ENCODE measurements at regions not wholly inside any gene's neighbourhood (a gene's known extent, or its start where the extent isn't known, plus 50 kb on each side); places are given as distances from the start of the nearest gene placed in this dataset.

GRCh38 chr4:116438417-116438816 lies 647.0 kb downstream of the TRAM1L1 start:
- Histone ChIP-seq H2BK5ac (ENCODE audit: low read depth, low read length, poor library complexity, severe bottlenecking) (no peak overlapping the region), H3K4ac (ENCODE audit: low read depth in 1 of 2, low read length in 2 of 2) (no peak overlapping the region), H3K14ac (ENCODE audit: low read length in 2 of 2) (no peak overlapping the region), H3K9me3 (ENCODE audit: control insufficient read depth, low read length) (no peaks in the 10 kb centered on the region), H3K4me2 (ENCODE audit: low read length, poor library complexity, severe bottlenecking) (no peak overlapping the region), H3K27me3 (ENCODE audit: control insufficient read depth in 1 of 2, insufficient read depth in 1 of 2, low read length in 2 of 2) (no peaks in the 10 kb centered on the region), H3K79me1 (replicated peaks; ENCODE audit: low read length, poor library complexity, severe bottlenecking) (no peaks in the 10 kb centered on the region), H2AK5ac (ENCODE audit: low read length, severe bottlenecking) (no peak overlapping the region), H3K23ac (ENCODE audit: low read length in 2 of 2) (no peak overlapping the region), H4K91ac (ENCODE audit: low read length) (no peak overlapping the region), H3K9ac (ENCODE audit: low read length) (no peak overlapping the region), H4K8ac (ENCODE audit: low read length) (no peak overlapping the region), H3K18ac (ENCODE audit: low read depth in 1 of 2, low read length in 2 of 2) (no peak overlapping the region), H2BK12ac (ENCODE audit: low read length in 2 of 2) (no peak overlapping the region), H2AFZ (ENCODE audit: low read depth, low read length) (no peak overlapping the region), H2BK15ac (ENCODE audit: low read depth, poor library complexity, severe bottlenecking) (no peak overlapping the region), H3K4me3 (ENCODE audit: insufficient read depth in 1 of 2, low read depth in 1 of 2, low read length in 2 of 2) (no peak overlapping the region), H3K27ac (ENCODE audit: low read length, poor library complexity, severe bottlenecking) (no peak overlapping the region), H3K4me1 (ENCODE audit: control insufficient read depth, insufficient read depth, low read depth, low read length) (no peaks in the 10 kb centered on the region), H2BK120ac (ENCODE audit: low read depth, low read length) (no peak overlapping the region), H3K36me3 (ENCODE audit: control insufficient read depth in 1 of 2, insufficient read depth in 2 of 2, low read depth in 1 of 2, low read length in 2 of 2) (no peaks in the 10 kb centered on the region)
- no CpG with 5 or more reads among the region's 2 CpGs for WGBS
- no peak for DNase-seq

GRCh38 chr4:116427666-116428065 lies 657.7 kb downstream of the TRAM1L1 start:
- Histone ChIP-seq H3K14ac (ENCODE audit: low read length in 2 of 2) (no peak overlapping the region), H2BK5ac (ENCODE audit: low read depth, low read length, poor library complexity, severe bottlenecking) (no peak overlapping the region), H3K27ac (ENCODE audit: low read length, poor library complexity, severe bottlenecking) (no peak overlapping the region), H3K4ac (ENCODE audit: low read depth in 1 of 2, low read length in 2 of 2) (no peak overlapping the region), H3K23ac (ENCODE audit: low read length in 2 of 2) (no peak overlapping the region), H4K91ac (ENCODE audit: low read length) (no peak overlapping the region), H3K18ac (ENCODE audit: low read depth in 1 of 2, low read length in 2 of 2) (no peak overlapping the region), H3K4me2 (ENCODE audit: low read length, poor library complexity, severe bottlenecking) (no peak overlapping the region), H2BK12ac (ENCODE audit: low read length in 2 of 2) (no peak overlapping the region), H3K79me1 (replicated peaks; ENCODE audit: low read length, poor library complexity, severe bottlenecking) (no peaks in the 10 kb centered on the region), H3K27me3 (ENCODE audit: control insufficient read depth in 1 of 2, insufficient read depth in 1 of 2, low read length in 2 of 2) (no peaks in the 10 kb centered on the region), H3K4me1 (ENCODE audit: control insufficient read depth, insufficient read depth, low read depth, low read length) (no peaks in the 10 kb centered on the region), H2BK120ac (ENCODE audit: low read depth, low read length) (no peak overlapping the region), H3K9me3 (ENCODE audit: control insufficient read depth, low read length) (peaks cover 22% of the 10 kb centered on the region), H2AFZ (ENCODE audit: low read depth, low read length) (no peak overlapping the region), H2BK15ac (ENCODE audit: low read depth, poor library complexity, severe bottlenecking) (no peak overlapping the region), H4K8ac (ENCODE audit: low read length) (no peak overlapping the region), H2AK5ac (ENCODE audit: low read length, severe bottlenecking) (no peak overlapping the region), H3K36me3 (ENCODE audit: control insufficient read depth in 1 of 2, insufficient read depth in 2 of 2, low read depth in 1 of 2, low read length in 2 of 2) (no peaks in the 10 kb centered on the region), H3K4me3 (ENCODE audit: insufficient read depth in 1 of 2, low read depth in 1 of 2, low read length in 2 of 2) (no peak overlapping the region), H3K9ac (ENCODE audit: low read length) (no peak overlapping the region)
- WGBS: 85% methylated on average over 1 of the region's 1 CpG
- no peak for DNase-seq

- no peak overlapping the region for H2AFZ ChIP-seq (ENCODE audit: low read depth, low read length)
- no peaks in the 10 kb centered on the region for H3K36me3 ChIP-seq (ENCODE audit: control insufficient read depth in 1 of 2, insufficient read depth in 2 of 2, low read depth in 1 of 2, low read length in 2 of 2)
- H2AK5ac ChIP-seq (ENCODE audit: low read length, severe bottlenecking): no peak overlapping the region
- no peak overlapping the region for H3K14ac ChIP-seq (ENCODE audit: low read length in 2 of 2)
- no peak overlapping the region for H3K27ac ChIP-seq (ENCODE audit: low read length, poor library complexity, severe bottlenecking)
- no peak overlapping the region for H3K4ac ChIP-seq (ENCODE audit: low read depth in 1 of 2, low read length in 2 of 2)
- no peak overlapping the region for H3K4me2 ChIP-seq (ENCODE audit: low read length, poor library complexity, severe bottlenecking)
- no peak overlapping the region for H2BK12ac ChIP-seq (ENCODE audit: low read length in 2 of 2)
- no peak overlapping the region for H4K8ac ChIP-seq (ENCODE audit: low read length)
- H2BK15ac ChIP-seq (ENCODE audit: low read depth, poor library complexity, severe bottlenecking): no peak overlapping the region
- H3K27me3 ChIP-seq (ENCODE audit: control insufficient read depth in 1 of 2, insufficient read depth in 1 of 2, low read length in 2 of 2): no peaks in the 10 kb centered on the region
- H3K18ac ChIP-seq (ENCODE audit: low read depth in 1 of 2, low read length in 2 of 2): no peak overlapping the region
- no peak for DNase-seq
- no peaks in the 10 kb centered on the region for H3K9me3 ChIP-seq (ENCODE audit: control insufficient read depth, low read length)
- no peak overlapping the region for H3K4me3 ChIP-seq (ENCODE audit: insufficient read depth in 1 of 2, low read depth in 1 of 2, low read length in 2 of 2)
- H3K9ac ChIP-seq (ENCODE audit: low read length): no peak overlapping the region
- no peak overlapping the region for H2BK5ac ChIP-seq (ENCODE audit: low read depth, low read length, poor library complexity, severe bottlenecking)
- H3K4me1 ChIP-seq (ENCODE audit: control insufficient read depth, insufficient read depth, low read depth, low read length): no peaks in the 10 kb centered on the region
- H3K23ac ChIP-seq (ENCODE audit: low read length in 2 of 2): no peak overlapping the region
- WGBS: no CpG with 5 or more reads among the region's 2 CpGs
- no peak overlapping the region for H4K91ac ChIP-seq (ENCODE audit: low read length)
- H3K79me1 ChIP-seq (replicated peaks; ENCODE audit: low read length, poor library complexity, severe bottlenecking): no peaks in the 10 kb centered on the region
- H2BK120ac ChIP-seq (ENCODE audit: low read depth, low read length): no peak overlapping the region
Observed at GRCh38 chr4:116413222-116413621, 672.2 kb downstream of the TRAM1L1 start.

GRCh38 chr4:116401293-116401692 lies 684.1 kb downstream of the TRAM1L1 start:
- H3K9ac ChIP-seq (ENCODE audit: low read length): no peak overlapping the region
- no peak overlapping the region for H4K91ac ChIP-seq (ENCODE audit: low read length)
- H3K27me3 ChIP-seq (ENCODE audit: control insufficient read depth in 1 of 2, insufficient read depth in 1 of 2, low read length in 2 of 2): no peaks in the 10 kb centered on the region
- H3K79me1 ChIP-seq (replicated peaks; ENCODE audit: low read length, poor library complexity, severe bottlenecking): no peaks in the 10 kb centered on the region
- no peak overlapping the region for H2AK5ac ChIP-seq (ENCODE audit: low read length, severe bottlenecking)
- WGBS: 70% methylated on average over 3 of the region's 4 CpGs
- no peaks in the 10 kb centered on the region for H3K36me3 ChIP-seq (ENCODE audit: control insufficient read depth in 1 of 2, insufficient read depth in 2 of 2, low read depth in 1 of 2, low read length in 2 of 2)
- no peak overlapping the region for H3K4ac ChIP-seq (ENCODE audit: low read depth in 1 of 2, low read length in 2 of 2)
- no peak overlapping the region for H3K4me2 ChIP-seq (ENCODE audit: low read length, poor library complexity, severe bottlenecking)
- H2BK15ac ChIP-seq (ENCODE audit: low read depth, poor library complexity, severe bottlenecking): no peak overlapping the region
- H2BK5ac ChIP-seq (ENCODE audit: low read depth, low read length, poor library complexity, severe bottlenecking): no peak overlapping the region
- DNase-seq: no peak
- H2BK12ac ChIP-seq (ENCODE audit: low read length in 2 of 2): no peak overlapping the region
- H3K9me3 ChIP-seq (ENCODE audit: control insufficient read depth, low read length): no peaks in the 10 kb centered on the region
- H3K14ac ChIP-seq (ENCODE audit: low read length in 2 of 2): no peak overlapping the region
- H3K27ac ChIP-seq (ENCODE audit: low read length, poor library complexity, severe bottlenecking): no peak overlapping the region
- H2BK120ac ChIP-seq (ENCODE audit: low read depth, low read length): no peak overlapping the region
- peak overlapping the region; percentile 49 for H4K8ac ChIP-seq (ENCODE audit: low read length)
- H3K4me1 ChIP-seq (ENCODE audit: control insufficient read depth, insufficient read depth, low read depth, low read length): no peaks in the 10 kb centered on the region
- no peak overlapping the region for H3K4me3 ChIP-seq (ENCODE audit: insufficient read depth in 1 of 2, low read depth in 1 of 2, low read length in 2 of 2)
- H3K18ac ChIP-seq (ENCODE audit: low read depth in 1 of 2, low read length in 2 of 2): no peak overlapping the region
- H3K23ac ChIP-seq (ENCODE audit: low read length in 2 of 2): no peak overlapping the region
- no peak overlapping the region for H2AFZ ChIP-seq (ENCODE audit: low read depth, low read length)
